Activated CD8-positive, alpha-beta memory T cell treated with anti-CD3 and anti-CD28 coated beads, Interleukin-2, amount 10 ng/mL, durations not matched to agents 7 days and 5 days (primary cell): ENCODE measurements at regions not wholly inside any gene's neighbourhood (a gene's known extent, or its start where the extent isn't known, plus 50 kb on each side); places are given as distances from the start of the nearest gene placed in this dataset.
A peak's percentile ranks its signal among the peaks of the same experiment; 100 is the strongest.

Source experiments
- ATAC-seq: fragments of 150-1000 bp; cut with Tn5 transposase; one replicate; pipeline ENCODE4 v1.10.0; 2021; ENCODE audit warnings: moderate library complexity
- CTCF ChIA-PET: fragments of 350-600 bp; sonication (Branson Sonifier 250); formaldehyde crosslinking; loops from one replicate; lab custom pipeline; 2021; ENCODE audit warnings: antibody characterized with exemption; lab: Charles Lee
- DNase-seq: peaks from one replicate; pipeline ENCODE4 v3.0.0-alpha.2; 2020
- H3K27ac Mint-ChIP-seq: one replicate; pipeline ENCODE4 v1.8.0; 2021; ENCODE audit warnings: mild to moderate bottlenecking, mixed read lengths
- H3K27me3 Mint-ChIP-seq: one replicate; pipeline ENCODE4 v1.8.0; 2021; ENCODE audit warnings: mixed read lengths
- H3K36me3 Mint-ChIP-seq: one replicate; pipeline ENCODE4 v1.8.0; 2021; ENCODE audit warnings: mild to moderate bottlenecking, mixed read lengths
- H3K4me1 Mint-ChIP-seq: one replicate; pipeline ENCODE4 v1.8.0; 2021; ENCODE audit warnings: mixed read lengths
- H3K4me3 Mint-ChIP-seq: one replicate; pipeline ENCODE4 v1.8.0; 2021; ENCODE audit warnings: mild to moderate bottlenecking, moderate library complexity, mixed read lengths
- H3K9me3 Mint-ChIP-seq: one replicate; pipeline ENCODE4 v1.8.0; 2022; ENCODE audit warnings: low read depth, mixed read lengths

DNA sequence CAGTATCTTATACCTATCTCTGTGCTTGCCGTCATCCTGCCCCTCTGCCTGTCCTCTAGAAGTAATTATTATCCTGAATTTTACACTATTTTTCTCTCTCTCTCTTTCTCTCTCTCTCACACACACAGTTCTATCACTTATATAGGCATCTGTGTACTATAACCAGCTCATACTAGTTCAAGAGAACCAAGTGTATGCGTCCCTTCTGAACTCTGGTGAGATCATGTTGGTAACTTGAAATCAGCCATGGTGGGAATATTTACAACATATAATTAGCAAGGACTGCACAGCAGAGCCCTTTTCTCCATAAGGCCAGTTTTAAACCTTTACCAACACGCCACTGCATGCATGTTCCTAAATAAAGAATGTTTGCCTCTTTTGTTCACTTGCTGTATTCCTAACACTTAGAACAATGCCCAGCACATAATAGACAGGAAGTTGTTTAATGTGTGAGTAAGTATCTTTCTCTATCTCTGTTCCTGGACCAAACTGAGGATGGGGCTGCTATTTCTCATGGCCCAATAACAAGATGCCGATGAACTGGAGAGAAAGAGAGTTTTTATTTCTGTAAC lies 51.1 kb upstream of the IL21 start:
- ATAC-seq (no peak), DNase-seq (no peak)
- peaks cover 5% of the 10 kb centered on the region for H3K36me3 Mint-ChIP-seq
- no peak overlapping the region for H3K27ac Mint-ChIP-seq
- peaks cover 30% of the 10 kb centered on the region for H3K4me1 Mint-ChIP-seq
- no peak overlapping the region for H3K4me3 Mint-ChIP-seq
- H3K27me3 Mint-ChIP-seq, result peaks cover 19% of the 10 kb centered on the region
- no peaks in the 10 kb centered on the region for H3K9me3 Mint-ChIP-seq
- CTCF ChIA-PET, result no interaction called here

DNA sequence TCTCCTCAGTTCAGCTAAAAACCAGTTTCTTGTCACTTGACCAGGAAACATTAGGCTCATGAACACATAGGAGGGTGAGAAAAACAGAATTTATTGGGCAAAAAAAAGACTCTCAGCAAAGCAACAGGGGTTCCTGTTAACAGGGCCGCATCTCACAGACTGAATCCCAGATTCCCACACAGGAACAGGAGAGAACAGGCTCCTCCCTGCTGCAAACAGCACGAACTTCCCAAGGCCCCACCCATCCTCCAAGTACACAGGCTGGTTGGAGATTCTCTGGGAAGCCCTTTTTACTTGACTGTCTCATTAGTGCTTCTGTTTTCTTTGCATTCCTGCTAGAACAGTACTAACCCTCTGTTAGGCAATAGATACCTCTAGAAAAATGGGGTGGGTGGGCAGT lies 52.4 kb upstream of the IL21 start:
- H3K36me3 Mint-ChIP-seq, result peaks cover 3% of the 10 kb centered on the region
- DNase-seq (no peak), ATAC-seq (no peak)
- CTCF ChIA-PET, result no interaction called here
- no peaks in the 10 kb centered on the region for H3K9me3 Mint-ChIP-seq
- no peak overlapping the region for H3K4me3 Mint-ChIP-seq
- H3K27ac Mint-ChIP-seq, result no peak overlapping the region
- peaks cover 22% of the 10 kb centered on the region for H3K4me1 Mint-ChIP-seq
- peaks cover 25% of the 10 kb centered on the region for H3K27me3 Mint-ChIP-seq

DNA sequence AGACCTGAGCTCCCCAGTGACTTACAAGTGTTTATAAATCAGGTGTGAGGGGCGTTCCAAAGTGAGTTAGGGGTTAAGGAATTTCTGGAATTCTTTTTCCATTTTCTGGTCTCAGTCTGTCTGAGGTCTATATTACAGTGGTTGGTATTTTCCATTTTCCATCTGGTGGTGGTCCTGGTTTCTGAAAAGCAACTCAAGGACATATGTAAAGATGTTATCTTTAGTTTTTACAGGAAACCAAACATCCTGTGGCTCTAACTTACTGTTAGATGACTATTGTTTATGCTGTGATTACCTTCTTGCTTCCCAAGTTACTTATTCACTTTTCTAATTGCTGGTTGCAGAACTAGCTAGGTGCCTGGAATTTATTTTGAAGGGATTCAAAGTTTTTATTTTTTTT lies 53.5 kb upstream of the IL21 start:
- no peak overlapping the region for H3K27ac Mint-ChIP-seq
- no peak for DNase-seq
- peak; percentile 45 for ATAC-seq
- no peaks in the 10 kb centered on the region for H3K9me3 Mint-ChIP-seq
- H3K4me1 Mint-ChIP-seq, result peaks cover 17% of the 10 kb centered on the region
- peaks cover 2% of the 10 kb centered on the region for H3K36me3 Mint-ChIP-seq
- peaks cover 30% of the 10 kb centered on the region for H3K27me3 Mint-ChIP-seq
- CTCF ChIA-PET, result no interaction called here
- no peak overlapping the region for H3K4me3 Mint-ChIP-seq

DNA sequence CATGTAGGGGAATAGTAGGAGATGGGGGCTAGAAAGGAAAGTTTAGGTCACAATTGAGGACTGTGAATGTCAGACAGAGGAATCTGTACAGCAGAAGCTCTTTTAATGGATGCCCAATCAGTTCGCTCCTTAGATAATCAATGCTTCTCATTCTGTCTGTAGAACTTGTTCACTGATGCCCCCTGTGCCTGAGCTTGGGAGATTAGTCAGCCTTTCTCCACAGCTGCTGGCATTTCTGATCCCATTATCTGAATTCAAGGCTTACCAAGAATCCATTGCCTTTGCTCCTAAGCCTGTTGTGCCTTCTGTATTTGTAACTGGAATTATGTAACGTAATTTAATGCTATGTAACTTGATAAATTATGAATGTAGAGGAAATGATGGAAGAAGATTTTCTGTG lies 53.2 kb upstream of the BBS12 start:
- H3K27me3 Mint-ChIP-seq, result peaks cover 31% of the 10 kb centered on the region
- ATAC-seq (no peak), DNase-seq (no peak)
- peaks cover 8% of the 10 kb centered on the region for H3K4me1 Mint-ChIP-seq
- H3K9me3 Mint-ChIP-seq, result peaks cover 11% of the 10 kb centered on the region
- H3K27ac Mint-ChIP-seq, result no peak overlapping the region
- no peak overlapping the region for H3K4me3 Mint-ChIP-seq
- CTCF ChIA-PET, result no interaction called here
- H3K36me3 Mint-ChIP-seq, result peaks cover 7% of the 10 kb centered on the region

DNA sequence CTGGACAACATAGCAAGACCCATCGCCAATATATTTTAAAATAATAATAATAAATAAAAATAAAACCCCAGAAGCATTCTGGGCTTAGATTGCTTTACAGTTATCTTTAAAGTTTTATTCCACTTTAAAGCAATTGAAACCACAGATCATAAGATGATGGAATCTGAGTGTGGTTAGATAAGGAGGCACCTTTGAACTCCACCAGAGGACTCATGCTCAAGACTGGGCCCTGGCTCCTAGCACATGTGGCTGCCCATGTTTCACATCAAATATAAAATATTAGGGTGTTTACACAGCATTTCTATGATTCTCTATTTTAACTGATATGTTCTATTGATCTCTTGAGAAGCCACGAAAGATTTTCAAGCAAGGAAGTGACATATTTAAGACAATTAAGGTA lies 52.6 kb upstream of the BBS12 start:
- CTCF ChIA-PET, result no interaction called here
- H3K36me3 Mint-ChIP-seq, result peaks cover 7% of the 10 kb centered on the region

DNA sequence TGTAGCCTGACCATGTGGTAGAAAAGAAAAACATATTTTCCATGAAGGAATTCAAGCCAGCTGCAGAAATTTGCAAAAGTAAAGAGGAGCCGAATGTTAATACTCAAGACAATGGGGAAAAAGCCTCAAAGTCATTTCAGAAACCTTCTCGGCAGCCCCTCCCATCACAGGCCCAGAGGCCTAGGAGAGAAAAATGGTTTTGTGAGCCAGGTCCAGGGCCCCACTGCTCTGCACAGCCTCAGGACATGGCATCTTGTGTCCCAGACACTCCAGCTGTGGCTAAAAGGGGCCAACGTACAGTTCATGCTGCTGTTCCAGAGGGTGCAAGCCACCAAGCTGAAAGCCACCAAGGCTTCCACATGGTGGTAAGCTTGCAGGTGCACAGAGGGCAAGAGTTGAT lies 50.9 kb upstream of the BBS12 start:
- Mint-ChIP-seq H3K4me1 (peaks cover 1% of the 10 kb centered on the region), H3K27ac (no peak overlapping the region), H3K36me3 (peaks cover 5% of the 10 kb centered on the region), H3K4me3 (no peak overlapping the region), H3K9me3 (peaks cover 11% of the 10 kb centered on the region), H3K27me3 (peaks cover 22% of the 10 kb centered on the region)
- CTCF ChIA-PET, result no interaction called here
- no peak for ATAC-seq
- DNase-seq, result no peak

More for the DNA sequence above, 52.6 kb upstream of the BBS12 start:
- Mint-ChIP-seq H3K9me3 (peaks cover 11% of the 10 kb centered on the region), H3K4me1 (peaks cover 2% of the 10 kb centered on the region), H3K4me3 (no peak overlapping the region), H3K27me3 (peaks cover 31% of the 10 kb centered on the region), H3K27ac (no peak overlapping the region)
- ATAC-seq, result no peak
- DNase-seq, result no peak
